SJSA1 (cell line): ENCODE measurements at regions not wholly inside any gene's neighbourhood (a gene's known extent, or its start where the extent isn't known, plus 50 kb on each side); places are given as distances from the start of the nearest gene placed in this dataset.

Experiments
- DNase-seq, 2 experiments: peaks; one replicate each; pipeline ENCODE4 v3.0.0-alpha.2; 2015 to 2020; ENCODE audit warnings: low spot score in 2 of 2, low read depth in 1 of 2
- H3K27ac ChIP-seq: fragments of 250-450 bp; sonication (Bioruptor Pico); 2 replicates; pipeline ENCODE4 v1.5.1; 2020; ENCODE audit warnings: mild to moderate bottlenecking, moderate library complexity
- H3K27me3 ChIP-seq: fragments of 250-450 bp; sonication (Bioruptor Pico); replicated peaks from 2 replicates; pipeline ENCODE4 v1.5.1; 2020; ENCODE audit warnings: mild to moderate bottlenecking, moderate library complexity
- H3K36me3 ChIP-seq: fragments of 250-450 bp; sonication (Bioruptor Pico); 2 replicates; pipeline ENCODE4 v1.5.1; 2020; ENCODE audit warnings: mild to moderate bottlenecking
- H3K4me1 ChIP-seq: fragments of 250-450 bp; sonication (Bioruptor Pico); replicated peaks from 2 replicates; pipeline ENCODE4 v1.6.1; 2021; ENCODE audit warnings: mild to moderate bottlenecking
- H3K4me3 ChIP-seq: fragments of 250-450 bp; sonication (Bioruptor Pico); 2 replicates; pipeline ENCODE4 v1.5.1; 2020; ENCODE audit warnings: mild to moderate bottlenecking
- H3K9me3 ChIP-seq: fragments of 250-450 bp; sonication (Bioruptor Pico); replicated peaks from 2 replicates; pipeline ENCODE4 v1.5.1; 2020; ENCODE audit warnings: mild to moderate bottlenecking

- Histone ChIP-seq H3K27me3 (no peaks in the 10 kb centered on the region), H3K4me3 (no peak overlapping the region), H3K9me3 (no peaks in the 10 kb centered on the region), H3K4me1 (no peaks in the 10 kb centered on the region), H3K36me3 (no peaks in the 10 kb centered on the region), H3K27ac (no peak overlapping the region)
- no peak for DNase-seq
These were observed 131.7 kb downstream of the CLCN4 start for GRCh38 chrX:10288373-10288975.

GRCh38 chrX:10296576-10296975, 139.8 kb downstream of the CLCN4 start:
- Histone ChIP-seq H3K36me3 (no peaks in the 10 kb centered on the region), H3K9me3 (no peaks in the 10 kb centered on the region), H3K27me3 (no peaks in the 10 kb centered on the region), H3K27ac (no peak overlapping the region), H3K4me1 (no peaks in the 10 kb centered on the region), H3K4me3 (no peak overlapping the region)
- DNase-seq: peak in 1 of 2 experiments; percentile 10

DNA sequence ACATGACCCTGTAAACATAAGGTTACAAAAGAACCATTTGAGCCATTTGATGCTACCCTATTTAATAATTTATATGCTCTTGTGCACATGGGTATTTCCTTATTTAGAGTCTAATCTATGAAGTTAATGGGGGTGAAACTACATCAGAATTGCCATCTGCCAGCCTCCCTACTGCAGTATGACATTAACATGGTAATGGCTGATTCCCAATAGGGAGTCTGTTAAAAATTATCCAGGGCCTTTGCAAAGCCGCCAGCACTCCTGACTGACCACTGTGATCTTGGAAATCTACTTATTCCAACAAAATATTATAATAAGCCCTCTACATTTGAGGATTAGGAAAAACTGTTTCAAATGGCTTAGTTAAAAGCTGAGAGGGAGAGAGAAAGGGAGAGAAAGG, 153.7 kb downstream of the CLCN4 start:
- Histone ChIP-seq H3K4me1 (no peaks in the 10 kb centered on the region), H3K36me3 (no peaks in the 10 kb centered on the region), H3K9me3 (no peaks in the 10 kb centered on the region), H3K4me3 (no peak overlapping the region), H3K27ac (no peak overlapping the region), H3K27me3 (no peaks in the 10 kb centered on the region)
- no peak for DNase-seq

- Histone ChIP-seq H3K4me1 (no peaks in the 10 kb centered on the region), H3K36me3 (no peaks in the 10 kb centered on the region), H3K27me3 (no peaks in the 10 kb centered on the region), H3K4me3 (no peak overlapping the region), H3K9me3 (no peaks in the 10 kb centered on the region), H3K27ac (no peak overlapping the region)
- DNase-seq: no peak
These were observed 157.8 kb downstream of the CLCN4 start for GRCh38 chrX:10314530-10315104.

- Histone ChIP-seq H3K4me1 (peaks cover 10% of the 10 kb centered on the region), H3K36me3 (no peaks in the 10 kb centered on the region), H3K27ac (no peak overlapping the region), H3K9me3 (no peaks in the 10 kb centered on the region), H3K27me3 (no peaks in the 10 kb centered on the region), H3K4me3 (no peak overlapping the region)
- no peak for DNase-seq
These were observed 168.8 kb downstream of the CLCN4 start for GRCh38 chrX:10325611-10326010.

- Histone ChIP-seq H3K27me3 (no peaks in the 10 kb centered on the region), H3K4me3 (no peak overlapping the region), H3K36me3 (no peaks in the 10 kb centered on the region), H3K27ac (no peak overlapping the region), H3K9me3 (no peaks in the 10 kb centered on the region), H3K4me1 (peaks cover 10% of the 10 kb centered on the region)
- DNase-seq: no peak
These were observed 169.8 kb downstream of the CLCN4 start for GRCh38 chrX:10326578-10326977.

GRCh38 chrX:10327651-10328050, 170.9 kb downstream of the CLCN4 start:
- Histone ChIP-seq H3K4me3 (no peak overlapping the region), H3K36me3 (no peaks in the 10 kb centered on the region), H3K4me1 (peaks cover 10% of the 10 kb centered on the region), H3K9me3 (no peaks in the 10 kb centered on the region), H3K27me3 (no peaks in the 10 kb centered on the region), H3K27ac (no peak overlapping the region)
- peak in 1 of 2 experiments; percentile 33 for DNase-seq

- Histone ChIP-seq H3K4me3 (no peak overlapping the region), H3K9me3 (no peaks in the 10 kb centered on the region), H3K36me3 (no peaks in the 10 kb centered on the region), H3K27ac (no peak overlapping the region), H3K4me1 (peaks cover 10% of the 10 kb centered on the region), H3K27me3 (no peaks in the 10 kb centered on the region)
- DNase-seq: no peak
These were observed 173.2 kb downstream of the CLCN4 start for GRCh38 chrX:10329984-10330383.

DNA sequence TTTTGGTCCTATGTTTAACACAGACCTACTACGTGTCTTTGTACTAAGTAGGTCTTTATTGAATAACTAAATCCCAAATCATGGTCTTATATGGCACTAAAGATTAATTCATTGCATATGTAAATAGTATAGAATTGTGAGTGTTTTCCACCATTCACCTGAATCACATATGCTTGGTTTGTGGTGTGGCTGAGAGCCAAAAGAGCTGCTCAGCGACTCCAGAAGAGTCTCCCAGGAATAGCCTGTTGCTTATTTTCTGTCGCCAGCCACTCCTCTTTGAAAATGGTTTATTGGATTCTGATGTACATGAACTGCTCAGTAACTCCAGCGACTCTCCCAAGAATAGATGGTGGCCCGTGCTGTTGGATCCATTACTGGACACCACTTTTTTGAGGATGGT, 184.5 kb downstream of the CLCN4 start:
- Histone ChIP-seq H3K4me3 (no peak overlapping the region), H3K27ac (no peak overlapping the region), H3K36me3 (no peaks in the 10 kb centered on the region), H3K9me3 (no peaks in the 10 kb centered on the region), H3K4me1 (no peaks in the 10 kb centered on the region), H3K27me3 (no peaks in the 10 kb centered on the region)
- DNase-seq: no peak

DNA sequence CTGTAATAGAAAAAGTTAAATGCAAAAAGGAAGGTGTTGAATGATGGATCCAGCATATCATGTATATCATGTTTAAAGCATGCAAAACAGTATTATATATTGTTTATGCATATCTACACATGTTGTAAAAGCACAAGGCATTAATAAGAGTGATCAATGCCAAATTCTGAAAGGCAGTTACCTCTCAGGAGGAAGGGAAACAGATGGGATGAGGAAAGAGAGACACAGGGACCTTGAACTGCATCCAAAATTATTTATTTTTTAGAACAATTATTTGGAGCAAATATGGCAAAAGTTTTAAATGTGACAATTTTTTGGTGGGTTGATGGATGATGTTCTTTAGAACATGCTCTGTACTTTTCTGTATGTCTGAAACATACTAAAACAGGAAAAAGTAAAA, 193.4 kb downstream of the CLCN4 start:
- Histone ChIP-seq H3K9me3 (no peaks in the 10 kb centered on the region), H3K36me3 (no peaks in the 10 kb centered on the region), H3K4me3 (no peak overlapping the region), H3K27me3 (no peaks in the 10 kb centered on the region), H3K27ac (no peak overlapping the region), H3K4me1 (no peaks in the 10 kb centered on the region)
- DNase-seq: no peak

- no peaks in the 10 kb centered on the region for H3K27me3 ChIP-seq
- H3K27ac ChIP-seq: no peak overlapping the region
- no peak for DNase-seq
- H3K4me3 ChIP-seq: no peak overlapping the region
- no peaks in the 10 kb centered on the region for H3K4me1 ChIP-seq
- H3K36me3 ChIP-seq: no peaks in the 10 kb centered on the region
- H3K9me3 ChIP-seq: no peaks in the 10 kb centered on the region
These were observed 194.2 kb downstream of the CLCN4 start for GRCh38 chrX:10350981-10351380.

DNA sequence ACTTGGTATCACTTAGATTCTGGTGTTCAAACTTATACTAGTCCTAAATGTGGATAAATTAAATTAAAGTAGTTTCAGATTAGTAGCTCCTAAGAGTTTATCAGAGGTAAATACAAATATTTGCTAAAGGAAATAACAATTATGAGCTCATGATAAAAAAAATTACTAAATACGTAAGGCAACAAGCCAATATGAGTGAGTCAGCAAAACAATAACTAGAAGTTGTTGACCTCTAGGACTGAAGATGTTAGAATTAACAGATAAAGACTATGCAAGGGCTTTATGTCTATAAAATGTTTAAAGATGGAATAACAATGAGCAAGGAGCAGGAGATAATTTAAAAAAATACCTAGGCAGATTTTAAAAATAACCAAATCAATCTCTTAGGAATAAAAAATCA, 195.8 kb downstream of the CLCN4 start:
- no peak for DNase-seq

GRCh38 chrX:10356979-10357378, 200.2 kb downstream of the CLCN4 start:
- H3K4me1 ChIP-seq: no peaks in the 10 kb centered on the region
- H3K36me3 ChIP-seq: no peaks in the 10 kb centered on the region
- H3K27ac ChIP-seq: no peak overlapping the region
- no peaks in the 10 kb centered on the region for H3K27me3 ChIP-seq
- H3K9me3 ChIP-seq: no peaks in the 10 kb centered on the region
- no peak overlapping the region for H3K4me3 ChIP-seq
- no peak for DNase-seq

More for the DNA sequence above, 195.8 kb downstream of the CLCN4 start:
- H3K36me3 ChIP-seq: no peaks in the 10 kb centered on the region
- no peak overlapping the region for H3K27ac ChIP-seq
- H3K27me3 ChIP-seq: no peaks in the 10 kb centered on the region
- H3K4me3 ChIP-seq: no peak overlapping the region
- no peaks in the 10 kb centered on the region for H3K9me3 ChIP-seq
- H3K4me1 ChIP-seq: no peaks in the 10 kb centered on the region

- H3K4me1 ChIP-seq: no peaks in the 10 kb centered on the region
- H3K4me3 ChIP-seq: no peak overlapping the region
- H3K36me3 ChIP-seq: no peaks in the 10 kb centered on the region
- no peak for DNase-seq
- H3K9me3 ChIP-seq: no peaks in the 10 kb centered on the region
- no peaks in the 10 kb centered on the region for H3K27me3 ChIP-seq
- H3K27ac ChIP-seq: no peak overlapping the region
These were observed 202.2 kb downstream of the CLCN4 start for GRCh38 chrX:10358958-10359357.

DNA sequence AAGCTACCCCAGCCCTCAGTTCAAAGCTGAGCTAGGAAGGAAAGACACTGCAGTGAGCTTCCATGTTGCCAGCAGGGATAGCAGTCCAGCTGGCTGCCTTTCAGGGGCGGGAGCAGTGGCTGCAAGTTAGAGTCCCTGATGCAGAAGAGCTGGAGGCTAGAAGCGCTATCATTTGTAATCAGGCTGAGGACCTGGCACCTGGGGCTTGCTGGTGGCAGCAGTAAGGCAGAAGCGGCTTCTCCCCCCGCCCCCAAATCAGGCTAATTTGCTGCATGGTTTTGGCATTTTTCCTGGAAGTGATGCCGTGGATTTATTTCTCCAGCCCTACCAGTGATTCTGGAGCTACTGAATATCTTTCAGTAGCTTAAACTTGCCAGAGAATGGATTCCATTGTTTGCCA, 203.3 kb downstream of the CLCN4 start:
- no peak for DNase-seq
- H3K4me1 ChIP-seq: no peaks in the 10 kb centered on the region
- H3K9me3 ChIP-seq: no peaks in the 10 kb centered on the region
- no peaks in the 10 kb centered on the region for H3K27me3 ChIP-seq
- no peak overlapping the region for H3K4me3 ChIP-seq
- H3K27ac ChIP-seq: no peak overlapping the region
- no peaks in the 10 kb centered on the region for H3K36me3 ChIP-seq
